GM20000 (cell line): ENCODE measurements at regions not wholly inside any gene's neighbourhood (a gene's known extent, or its start where the extent isn't known, plus 50 kb on each side); places are given as distances from the start of the nearest gene placed in this dataset.

Source experiments
- DNase-seq: peaks from one replicate; pipeline ENCODE4 v3.0.0; 2012; ENCODE audit warnings: low spot score
- TF ChIP-seq, protein P1 (sequence below): IDR thresholded peaks from 2 replicates; pipeline ENCODE4 v1.5.1; 2012; ENCODE audit warnings: mild to moderate bottlenecking, control low read depth; ENCODE audit errors: extremely low read depth, missing control alignments

DNA sequence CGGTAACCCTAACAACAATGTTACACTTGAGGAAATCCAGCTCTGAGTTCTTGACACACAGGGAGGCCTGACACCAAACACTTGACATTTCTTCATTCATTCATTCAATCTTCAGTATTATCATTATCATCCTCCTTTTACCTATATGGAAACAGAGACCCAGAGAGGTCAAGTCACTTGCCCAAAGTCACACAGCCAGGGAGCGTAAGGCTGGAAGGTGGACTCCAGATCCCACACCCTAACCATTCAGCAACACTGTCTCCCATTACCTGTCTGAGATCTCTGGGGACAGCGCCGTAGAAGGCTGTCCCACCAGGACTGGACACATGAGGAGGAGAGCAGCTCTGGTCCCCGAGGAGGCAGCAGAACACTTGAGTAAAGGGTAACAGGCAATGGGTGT lies 101.4 kb downstream of the SYF2 start:
- TF ChIP-seq, protein P1, sequence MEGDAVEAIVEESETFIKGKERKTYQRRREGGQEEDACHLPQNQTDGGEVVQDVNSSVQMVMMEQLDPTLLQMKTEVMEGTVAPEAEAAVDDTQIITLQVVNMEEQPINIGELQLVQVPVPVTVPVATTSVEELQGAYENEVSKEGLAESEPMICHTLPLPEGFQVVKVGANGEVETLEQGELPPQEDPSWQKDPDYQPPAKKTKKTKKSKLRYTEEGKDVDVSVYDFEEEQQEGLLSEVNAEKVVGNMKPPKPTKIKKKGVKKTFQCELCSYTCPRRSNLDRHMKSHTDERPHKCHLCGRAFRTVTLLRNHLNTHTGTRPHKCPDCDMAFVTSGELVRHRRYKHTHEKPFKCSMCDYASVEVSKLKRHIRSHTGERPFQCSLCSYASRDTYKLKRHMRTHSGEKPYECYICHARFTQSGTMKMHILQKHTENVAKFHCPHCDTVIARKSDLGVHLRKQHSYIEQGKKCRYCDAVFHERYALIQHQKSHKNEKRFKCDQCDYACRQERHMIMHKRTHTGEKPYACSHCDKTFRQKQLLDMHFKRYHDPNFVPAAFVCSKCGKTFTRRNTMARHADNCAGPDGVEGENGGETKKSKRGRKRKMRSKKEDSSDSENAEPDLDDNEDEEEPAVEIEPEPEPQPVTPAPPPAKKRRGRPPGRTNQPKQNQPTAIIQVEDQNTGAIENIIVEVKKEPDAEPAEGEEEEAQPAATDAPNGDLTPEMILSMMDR: no peak
- no peak for DNase-seq

DNA sequence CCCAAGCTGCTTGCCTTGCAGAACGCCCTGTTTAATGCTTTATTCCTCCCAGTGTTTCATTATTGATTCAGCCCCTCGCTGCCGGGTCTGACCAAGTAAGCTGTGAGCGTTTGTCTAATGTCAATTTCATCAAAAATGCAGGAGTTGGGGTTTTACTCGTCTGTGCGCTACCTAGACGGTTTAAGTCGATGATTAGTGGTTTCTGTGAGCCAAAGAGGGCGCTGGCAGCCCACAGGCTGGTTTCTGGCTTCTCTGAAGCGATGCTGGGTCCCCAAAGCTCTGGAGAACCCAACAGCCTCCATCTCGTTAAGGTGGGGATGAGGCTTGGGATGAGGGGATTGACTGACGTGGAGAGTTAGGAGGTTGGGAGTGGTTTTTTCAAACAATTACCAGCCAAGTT lies 102.9 kb downstream of the SYF2 start:
- TF ChIP-seq, protein P1: no peak
- no peak for DNase-seq

DNA sequence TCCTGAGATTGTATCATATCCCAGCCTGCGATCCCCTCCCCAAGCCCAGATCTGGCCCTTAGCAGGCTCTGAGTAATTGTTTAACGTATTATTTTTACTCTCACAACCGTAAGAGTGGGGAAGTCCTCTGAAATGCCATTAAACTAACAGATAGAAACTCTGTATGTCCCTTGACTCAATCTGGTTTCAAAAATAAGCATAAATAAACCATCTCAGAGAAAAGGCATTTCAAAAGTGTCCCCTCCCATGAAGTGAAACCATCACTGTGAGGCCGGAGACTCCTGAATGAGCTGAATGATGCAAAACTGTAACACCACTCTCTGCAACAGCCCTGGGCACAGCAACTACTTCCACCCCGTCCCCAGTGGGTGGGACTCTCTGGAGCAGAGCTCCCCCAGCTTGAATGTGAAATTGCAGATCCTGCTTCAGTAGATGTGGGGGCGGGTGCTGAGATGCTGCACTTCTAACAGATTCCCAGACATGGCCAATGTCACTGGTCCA lies 104.1 kb downstream of the SYF2 start:
- TF ChIP-seq, protein P1: no peak
- peak; percentile 66 for DNase-seq

DNA sequence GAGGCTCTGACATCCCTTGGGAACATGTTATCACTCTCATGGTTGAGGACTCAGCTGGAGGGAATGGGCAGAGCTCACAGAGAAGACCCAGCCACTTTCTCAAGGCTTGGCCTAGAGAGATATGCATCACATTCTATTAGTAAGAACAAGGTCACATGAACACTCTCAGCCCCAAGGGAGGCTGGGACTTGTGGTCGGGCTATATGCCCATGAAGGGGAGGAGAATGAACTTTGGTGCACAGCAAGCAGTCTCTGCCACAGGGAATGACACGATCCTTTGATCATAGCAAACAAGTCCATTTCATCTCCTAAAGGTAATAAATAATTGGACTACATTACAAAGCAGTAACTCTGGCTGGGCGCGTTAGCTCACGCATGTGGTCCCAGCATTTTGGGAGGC lies 105.7 kb downstream of the SYF2 start:
- no peak for DNase-seq
- TF ChIP-seq, protein P1: no peak

DNA sequence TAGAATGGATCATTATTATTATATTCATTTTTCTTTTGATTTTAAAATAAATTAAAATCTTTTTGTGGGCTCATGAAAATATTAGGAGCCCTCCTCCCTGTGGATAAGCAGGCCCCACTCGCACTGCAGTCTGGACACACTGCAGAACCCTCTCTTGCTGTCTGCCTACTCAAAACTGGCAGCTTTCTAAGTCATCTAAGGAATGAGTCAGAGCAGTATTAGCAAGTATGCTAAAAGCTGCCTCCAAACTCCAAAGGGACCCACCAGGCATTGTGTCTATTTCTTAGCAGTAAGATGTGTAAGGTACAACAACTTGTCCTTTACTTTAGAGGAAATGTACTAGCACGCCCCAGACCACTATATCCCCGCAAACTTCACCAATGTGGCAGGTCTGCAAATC lies 108.8 kb downstream of the SYF2 start:
- DNase-seq: no peak
- TF ChIP-seq, protein P1: no peak

DNA sequence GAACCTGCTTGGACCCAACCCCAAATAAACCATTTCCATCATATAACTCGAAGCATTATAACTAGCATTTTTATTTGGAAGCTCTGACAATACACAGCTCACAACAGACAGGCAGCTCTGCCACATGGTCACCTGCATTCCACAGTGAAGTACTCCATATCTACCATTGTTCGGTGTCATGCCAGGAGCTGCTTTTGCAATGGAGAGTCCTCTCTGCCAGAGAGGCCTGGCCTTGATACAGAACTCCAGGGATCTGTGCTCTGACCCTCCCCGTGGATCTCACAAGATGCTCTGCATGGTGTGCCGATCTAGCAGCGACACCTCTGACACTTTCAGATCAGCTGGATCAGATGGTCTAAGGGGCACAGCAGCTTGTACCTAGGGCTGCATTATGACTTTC lies 109.6 kb downstream of the SYF2 start:
- no peak for DNase-seq
- TF ChIP-seq, protein P1: no peak

DNA sequence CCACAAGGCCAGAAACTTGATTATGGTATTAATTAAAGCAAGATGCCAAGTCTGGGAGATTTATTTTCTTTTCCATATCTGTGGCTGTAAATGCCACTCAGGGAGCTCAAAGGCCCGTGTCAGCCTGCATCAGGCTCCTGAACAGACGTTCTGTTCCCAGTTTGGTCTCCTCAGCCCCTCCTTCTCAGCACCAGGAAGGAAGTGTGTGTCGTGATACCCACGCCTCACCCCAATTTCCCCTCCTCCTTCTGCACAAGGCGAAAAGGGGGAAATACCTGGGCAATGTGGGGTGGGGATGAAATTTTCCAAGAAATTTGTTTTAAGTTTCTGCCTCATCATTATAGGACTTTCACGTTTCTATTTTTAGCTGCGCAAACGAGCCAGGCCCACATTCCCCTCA lies 112.0 kb downstream of the SYF2 start:
- DNase-seq: no peak
- TF ChIP-seq, protein P1: no peak
